WTC11 (cell line): ENCODE measurements at regions not wholly inside any gene's neighbourhood (a gene's known extent, or its start where the extent isn't known, plus 50 kb on each side); places are given as distances from the start of the nearest gene placed in this dataset.

ENCODE experiments used
- ATAC-seq: fragments of 200-7000 bp; cut with Tn5 transposase; 2 replicates; pipeline ENCODE4 v1.10.0; 2021; ENCODE audit warnings: mild to moderate bottlenecking, moderate library complexity
- CTCF ChIA-PET: fragments of 300-600 bp; sonication (Branson Sonifier 250); formaldehyde crosslinking; loops from one replicate; lab custom pipeline; 2021; ENCODE audit warnings: antibody characterized with exemption; lab: Charles Lee
- POLR2A ChIA-PET: fragments of 350-600 bp; sonication (Branson Sonifier 250); formaldehyde crosslinking; loops from one replicate; lab custom pipeline; 2021; ENCODE audit warnings: antibody characterized with exemption; lab: Charles Lee
- DNase-seq: peaks from one replicate; pipeline ENCODE4 v3.0.0; 2021; ENCODE audit warnings: low spot score
- H3K27ac Mint-ChIP-seq: 2 replicates; pipeline ENCODE4 v1.8.0; 2021; ENCODE audit warnings: mixed read lengths
- H3K27me3 Mint-ChIP-seq: 2 replicates; pipeline ENCODE4 v1.8.0; 2021; ENCODE audit warnings: low read depth, mild to moderate bottlenecking, moderate library complexity, mixed read lengths
- H3K36me3 Mint-ChIP-seq: 2 replicates; pipeline ENCODE4 v1.8.0; 2021; ENCODE audit warnings: mixed read lengths
- H3K4me1 Mint-ChIP-seq: 2 replicates; pipeline ENCODE4 v1.8.0; 2022; ENCODE audit warnings: mixed read lengths
- H3K4me3 Mint-ChIP-seq: 2 replicates; pipeline ENCODE4 v1.8.0; 2021; ENCODE audit warnings: mild to moderate bottlenecking, moderate library complexity, mixed read lengths
- H3K9me3 Mint-ChIP-seq: 2 replicates; pipeline ENCODE4 v1.8.0; 2021; ENCODE audit warnings: mixed read lengths
- AR ChIP-seq: fragments of 250-450 bp; sonication (Bioruptor Pico); IDR thresholded peaks from 2 replicates; pipeline ENCODE4 v1.9.0; 2021; ENCODE audit warnings: mild to moderate bottlenecking
- ATF2 ChIP-seq: sonication (generic); formaldehyde crosslinking; IDR thresholded peaks from 2 replicates; pipeline ENCODE4 v1.8.1; 2022; ENCODE audit warnings: low read depth, missing genetic modification reagents, borderline replicate concordance
- CBFB ChIP-seq: sonication (generic); formaldehyde crosslinking; IDR thresholded peaks from 2 replicates; pipeline ENCODE4 v1.8.1; 2022; ENCODE audit warnings: mild to moderate bottlenecking, low read depth, missing genetic modification reagents
- FOXJ3 ChIP-seq: sonication (generic); formaldehyde crosslinking; IDR thresholded peaks from 2 replicates; pipeline ENCODE4 v1.9.0; 2021; ENCODE audit warnings: missing genetic modification reagents, mild to moderate bottlenecking, borderline replicate concordance
- FOXP1 ChIP-seq: sonication (generic); formaldehyde crosslinking; IDR thresholded peaks from 2 replicates; pipeline ENCODE4 v1.8.0; 2022; ENCODE audit warnings: missing genetic modification reagents, mild to moderate bottlenecking, moderate library complexity, borderline replicate concordance
- FOXP4 ChIP-seq: sonication (generic); formaldehyde crosslinking; IDR thresholded peaks from 2 replicates; pipeline ENCODE4 v1.8.0; 2022; ENCODE audit warnings: mild to moderate bottlenecking, missing genetic modification reagents
- IRF1 ChIP-seq: sonication (generic); formaldehyde crosslinking; IDR thresholded peaks from 2 replicates; pipeline ENCODE4 v1.8.0; 2023; ENCODE audit warnings: missing genetic modification reagents
- MAX ChIP-seq: sonication (generic); formaldehyde crosslinking; IDR thresholded peaks from 2 replicates; pipeline ENCODE4 v1.8.0; 2022; ENCODE audit warnings: mild to moderate bottlenecking, missing genetic modification reagents
- NFE2L1 ChIP-seq: sonication (generic); formaldehyde crosslinking; IDR thresholded peaks from 2 replicates; pipeline ENCODE4 v1.8.1; 2023; ENCODE audit warnings: missing genetic modification reagents
- OVOL2 ChIP-seq: fragments of 250-450 bp; sonication (Bioruptor Pico); IDR thresholded peaks from 2 replicates; pipeline ENCODE4 v1.9.0; 2021; ENCODE audit warnings: mild to moderate bottlenecking, borderline replicate concordance
- PRRX2 ChIP-seq: fragments of 250-450 bp; sonication (Bioruptor Pico); IDR thresholded peaks from 2 replicates; pipeline ENCODE4 v1.8.0; 2021; ENCODE audit warnings: mild to moderate bottlenecking
- RELA ChIP-seq: sonication (generic); formaldehyde crosslinking; IDR thresholded peaks from 2 replicates; pipeline ENCODE4 v1.8.1; 2022; ENCODE audit warnings: missing genetic modification reagents, mild to moderate bottlenecking, borderline replicate concordance
- SMAD4 ChIP-seq: sonication (generic); formaldehyde crosslinking; IDR thresholded peaks from 2 replicates; pipeline ENCODE4 v1.8.0; 2022; ENCODE audit warnings: mild to moderate bottlenecking, missing genetic modification reagents
- STAT6 ChIP-seq: sonication (generic); formaldehyde crosslinking; conservative IDR thresholded peaks from 2 replicates; pipeline ENCODE4 v1.8.1; 2023; ENCODE audit warnings: mild to moderate bottlenecking, low read depth, missing genetic modification reagents, moderate library complexity
- USF2 ChIP-seq: sonication (generic); formaldehyde crosslinking; IDR thresholded peaks from 2 replicates; pipeline ENCODE4 v1.8.1; 2023; ENCODE audit warnings: mild to moderate bottlenecking, missing genetic modification reagents, moderate library complexity
- ZNF138 ChIP-seq: sonication (generic); formaldehyde crosslinking; conservative IDR thresholded peaks from 2 replicates; pipeline ENCODE4 v1.8.1; 2022; ENCODE audit warnings: mild to moderate bottlenecking, moderate library complexity, missing genetic modification reagents
- ZNF232 ChIP-seq: sonication (generic); formaldehyde crosslinking; IDR thresholded peaks from 2 replicates; pipeline ENCODE4 v1.8.0; 2022; ENCODE audit warnings: mild to moderate bottlenecking, missing genetic modification reagents
- ZNF317 ChIP-seq: sonication (generic); formaldehyde crosslinking; IDR thresholded peaks from 2 replicates; pipeline ENCODE4 v1.8.1; 2023; ENCODE audit warnings: low read depth, mild to moderate bottlenecking, moderate library complexity, missing genetic modification reagents, borderline replicate concordance
- ZSCAN18 ChIP-seq: fragments of 250-450 bp; sonication (Bioruptor Pico); IDR thresholded peaks from 2 replicates; pipeline ENCODE4 v2.1.2; 2022; ENCODE audit warnings: mild to moderate bottlenecking, moderate library complexity

GRCh38 chr2:189252991-189253675 lies 73.6 kb upstream of the COL5A2 start:
- H3K27ac Mint-ChIP-seq, result no peak overlapping the region
- H3K4me1 Mint-ChIP-seq, result no peaks in the 10 kb centered on the region
- CTCF ChIA-PET, result no interaction called here
- H3K36me3 Mint-ChIP-seq, result no peaks in the 10 kb centered on the region
- ATAC-seq (no peak), DNase-seq (no peak)
- no peaks in the 10 kb centered on the region for H3K9me3 Mint-ChIP-seq
- H3K27me3 Mint-ChIP-seq, result no peaks in the 10 kb centered on the region
- H3K4me3 Mint-ChIP-seq, result no peak overlapping the region
- POLR2A ChIA-PET, result no interaction called here
- no peak for TF ChIP-seq PRRX2 (CRISPR knock-in tag)
- TF ChIP-seq OVOL2 (CRISPR knock-in tag), result no peak
- TF ChIP-seq USF2 (CRISPR knock-in tag), result no peak
- TF ChIP-seq NFE2L1 (CRISPR knock-in tag), result no peak
- TF ChIP-seq SMAD4 (CRISPR knock-in tag), result no peak
- no peak for TF ChIP-seq RELA

- Mint-ChIP-seq H3K4me3 (no peak overlapping the region), H3K36me3 (no peaks in the 10 kb centered on the region), H3K27me3 (no peaks in the 10 kb centered on the region), H3K9me3 (no peaks in the 10 kb centered on the region), H3K4me1 (no peaks in the 10 kb centered on the region), H3K27ac (no peak overlapping the region; the same call in 1 of the 2 replicates)
- DNase-seq (no peak), ATAC-seq (no peak)
- CTCF ChIA-PET, result no interaction called here
- POLR2A ChIA-PET, result no interaction called here
- TF ChIP-seq ZNF138 (CRISPR knock-in tag), result no peak
- no peak for TF ChIP-seq MAX (CRISPR knock-in tag)
- TF ChIP-seq IRF1 (CRISPR knock-in tag), result no peak
- TF ChIP-seq FOXP1 (CRISPR knock-in tag), result no peak
- TF ChIP-seq FOXP4, result no peak
- no peak for TF ChIP-seq ZNF317 (CRISPR knock-in tag)
- TF ChIP-seq STAT6 (CRISPR knock-in tag), result no peak
- no peak for TF ChIP-seq ATF2
- no peak for TF ChIP-seq RELA
- TF ChIP-seq ZNF232 (CRISPR knock-in tag), result no peak
- no peak for TF ChIP-seq AR (CRISPR knock-in tag)
- no peak for TF ChIP-seq ZSCAN18
- TF ChIP-seq CBFB (CRISPR knock-in tag), result no peak
- no peak for TF ChIP-seq FOXJ3 (CRISPR knock-in tag)
Observed at GRCh38 chr2:189253836-189254235, 74.3 kb upstream of the COL5A2 start.
